Stomach (tissue), 8 donors: ENCODE measurements at regions not wholly inside any gene's neighbourhood (a gene's known extent, or its start where the extent isn't known, plus 50 kb on each side); places are given as distances from the start of the nearest gene placed in this dataset.

Source experiments
- DNase-seq, 2 donors: peaks; one replicate each; pipeline versions ENCODE4 v3.0.0 to v3.0.0-alpha.2; 2013 to 2019
- H3K27ac ChIP-seq, 5 donors: fragments of 200-600 bp in 4 of 5; sonication (generic) in 4 of 5; one replicate each; pipeline ENCODE4 v1.5.1; 2013 to 2019; ENCODE audit warnings: mild to moderate bottlenecking in 1 of 5, moderate library complexity in 1 of 5
- H3K27me3 ChIP-seq, 3 donors: fragments of 200-600 bp; sonication (generic); one replicate each; pipeline ENCODE4 v1.5.1; 2017 to 2019; ENCODE audit warnings: mixed run types in 1 of 3
- H3K36me3 ChIP-seq, 4 donors: fragments of 200-600 bp; sonication (generic); 1 replicate in 3 of 4; 2 replicates in 1 of 4; pipeline ENCODE4 v1.5.1; 2016 to 2019
- H3K4me1 ChIP-seq, 4 donors: fragments of 200-600 bp; sonication (generic); one replicate each; pipeline ENCODE4 v1.5.1; 2016 to 2019
- H3K4me3 ChIP-seq, 4 donors: fragments of 200-600 bp; sonication (generic) in 3 of 4; one replicate each; pipeline ENCODE4 v1.5.1; 2016 to 2019; ENCODE audit warnings: mild to moderate bottlenecking in 1 of 4
- H3K9me3 ChIP-seq, 4 donors: fragments of 200-600 bp; sonication (generic); one replicate each; pipeline ENCODE4 v1.5.1; 2016 to 2019
- EP300 ChIP-seq: sonication (generic); formaldehyde crosslinking; IDR thresholded peaks from one replicate; pipeline ENCODE4 v1.6.1; 2017; ENCODE audit warnings: antibody characterized with exemption
- POLR2A ChIP-seq, 4 donors: fragments of 450-650 bp; IDR thresholded peaks; one replicate each; pipeline ENCODE4 v1.6.1; 2016; ENCODE audit warnings: antibody characterized with exemption in 4 of 4, control low read depth in 2 of 4, mild to moderate bottlenecking in 1 of 4, moderate library complexity in 1 of 4
- POLR2AphosphoS5 ChIP-seq, 3 donors: sonication (generic); formaldehyde crosslinking; IDR thresholded peaks; one replicate each; pipeline ENCODE4 v1.6.1; 2016; ENCODE audit warnings: antibody characterized with exemption in 3 of 3
- WGBS, 5 donors: extraction: QIAGEN DNeasy Blood & Tissue Kit in 3 of 5; methylation state at CpG; one replicate each; pipeline versions ENCODE4 v1.1.5 to v1.1.7; 2013 to 2018; 5-methylcytosine and 5-hydroxymethylcytosine counted together
- intact Hi-C: fragments of 100-400 bp; cut with DNase I; formaldehyde crosslinking; loops from one replicate; pipeline ENCODE4 v1.15.1; 2023; ENCODE audit warnings: low total_unique reads
- TF ChIP-seq, protein P1 (sequence below), 7 experiments: fragments of 450-650 bp in 4 of 7; fragments of 200-600 bp in 3 of 7; sonication (generic) in 3 of 7; IDR thresholded peaks; one replicate each; pipeline ENCODE4 v1.5.1; 2016 to 2019; ENCODE audit warnings: antibody characterized with exemption in 7 of 7, control low read depth in 2 of 7, mild to moderate bottlenecking in 1 of 7
- donor health status: healthy with polysubstance abuse.
- donor health status: Bipolar disorder and iron deficiency.
- donor health status: healthy.

- intact Hi-C loops: no loop called here
- Histone ChIP-seq H3K4me1 (no peaks in the 10 kb centered on the region), H3K27me3 (no peaks in the 10 kb centered on the region), H3K9me3 (no peaks in the 10 kb centered on the region), H3K36me3 (no peaks in the 10 kb centered on the region), H3K27ac (no peak overlapping the region), H3K4me3 (no peak overlapping the region)
- no peak for TF ChIP-seq POLR2A (IDR thresholded peaks at IDR 0.05)
- TF ChIP-seq POLR2AphosphoS5 (IDR thresholded peaks at IDR 0.05): no peak
- TF ChIP-seq EP300: no peak
- TF ChIP-seq, protein P1, sequence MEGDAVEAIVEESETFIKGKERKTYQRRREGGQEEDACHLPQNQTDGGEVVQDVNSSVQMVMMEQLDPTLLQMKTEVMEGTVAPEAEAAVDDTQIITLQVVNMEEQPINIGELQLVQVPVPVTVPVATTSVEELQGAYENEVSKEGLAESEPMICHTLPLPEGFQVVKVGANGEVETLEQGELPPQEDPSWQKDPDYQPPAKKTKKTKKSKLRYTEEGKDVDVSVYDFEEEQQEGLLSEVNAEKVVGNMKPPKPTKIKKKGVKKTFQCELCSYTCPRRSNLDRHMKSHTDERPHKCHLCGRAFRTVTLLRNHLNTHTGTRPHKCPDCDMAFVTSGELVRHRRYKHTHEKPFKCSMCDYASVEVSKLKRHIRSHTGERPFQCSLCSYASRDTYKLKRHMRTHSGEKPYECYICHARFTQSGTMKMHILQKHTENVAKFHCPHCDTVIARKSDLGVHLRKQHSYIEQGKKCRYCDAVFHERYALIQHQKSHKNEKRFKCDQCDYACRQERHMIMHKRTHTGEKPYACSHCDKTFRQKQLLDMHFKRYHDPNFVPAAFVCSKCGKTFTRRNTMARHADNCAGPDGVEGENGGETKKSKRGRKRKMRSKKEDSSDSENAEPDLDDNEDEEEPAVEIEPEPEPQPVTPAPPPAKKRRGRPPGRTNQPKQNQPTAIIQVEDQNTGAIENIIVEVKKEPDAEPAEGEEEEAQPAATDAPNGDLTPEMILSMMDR (IDR thresholded peaks at IDR 0.05): no peak
- 79 to 91% (median 86%) methylated on average over 4 of the region's 4 CpGs for WGBS, 5 donors
- DNase-seq: no peak
Measured at GRCh38 chr2:123640685-123641335, 384.3 kb upstream of the CNTNAP5 start.

DNA sequence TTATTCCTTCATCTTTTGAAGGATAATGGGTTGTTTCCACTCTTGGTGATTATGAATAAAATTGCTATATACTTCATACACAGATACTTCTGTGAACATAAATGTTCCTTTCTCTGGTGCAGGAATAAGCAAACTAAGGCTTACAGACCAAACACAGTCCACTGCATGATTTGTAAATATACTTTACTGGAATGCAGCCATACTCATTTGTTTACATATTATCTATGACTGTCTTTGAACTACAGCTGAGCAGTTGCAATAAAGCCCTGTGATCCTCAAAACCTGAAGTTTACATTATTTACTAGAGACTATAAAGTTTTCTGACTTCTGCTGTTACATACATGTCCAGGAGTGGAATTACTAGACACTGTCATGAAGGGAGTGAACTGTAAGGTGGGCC lies 381.0 kb upstream of the CNTNAP5 start:
- H3K4me3 ChIP-seq: no peak overlapping the region
- no peaks in the 10 kb centered on the region for H3K9me3 ChIP-seq
- H3K27me3 ChIP-seq: no peaks in the 10 kb centered on the region
- DNase-seq: no peak
- intact Hi-C loops: no loop called here
- TF ChIP-seq POLR2A (IDR thresholded peaks at IDR 0.05): no peak
- no peak for TF ChIP-seq POLR2AphosphoS5 (IDR thresholded peaks at IDR 0.05)
- no peaks in the 10 kb centered on the region for H3K36me3 ChIP-seq
- H3K4me1 ChIP-seq: no peaks in the 10 kb centered on the region
- H3K27ac ChIP-seq: no peak overlapping the region

DNA sequence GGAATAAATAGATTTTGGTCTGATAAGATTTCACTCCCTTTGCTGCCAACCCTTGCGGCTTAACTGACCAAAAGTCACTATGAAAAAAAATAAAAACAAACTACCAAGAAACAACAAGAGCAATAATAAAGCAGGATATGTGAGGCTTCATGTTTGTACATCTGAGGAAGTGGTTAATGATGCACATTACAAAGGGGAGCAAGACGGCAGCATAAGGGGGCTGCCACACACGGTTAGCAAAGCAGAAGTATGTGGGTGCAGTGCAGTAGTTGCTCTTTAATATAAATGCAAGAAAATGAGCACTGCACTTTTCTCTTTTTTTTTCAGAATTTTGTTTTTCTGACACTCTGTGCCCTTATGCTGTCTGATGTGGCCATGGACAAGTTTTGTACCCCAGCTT lies 377.1 kb upstream of the CNTNAP5 start:
- Histone ChIP-seq H3K36me3 (no peaks in the 10 kb centered on the region), H3K4me1 (no peaks in the 10 kb centered on the region), H3K27ac (no peak overlapping the region), H3K4me3 (no peak overlapping the region), H3K27me3 (no peaks in the 10 kb centered on the region), H3K9me3 (no peaks in the 10 kb centered on the region)
- TF ChIP-seq EP300 (no peak), POLR2A (IDR thresholded peaks at IDR 0.05) (no peak), POLR2AphosphoS5 (IDR thresholded peaks at IDR 0.05) (no peak)
- TF ChIP-seq, protein P1 (IDR thresholded peaks at IDR 0.05): no peak
- intact Hi-C loops: no loop called here
- no peak for DNase-seq
- 60 to 76% (median 68%) methylated on average over 3 of the region's 3 CpGs for WGBS, 5 donors

GRCh38 chr2:123648956-123649355 lies 376.1 kb upstream of the CNTNAP5 start:
- no peaks in the 10 kb centered on the region for H3K36me3 ChIP-seq
- WGBS, 5 donors: 45 to 67% (median 53%) methylated on average over 2 of the region's 2 CpGs

GRCh38 chr2:123651151-123651550 lies 373.9 kb upstream of the CNTNAP5 start:
- Histone ChIP-seq H3K27me3 (no peaks in the 10 kb centered on the region), H3K4me1 (no peaks in the 10 kb centered on the region), H3K27ac (no peak overlapping the region), H3K36me3 (no peaks in the 10 kb centered on the region), H3K4me3 (no peak overlapping the region), H3K9me3 (no peaks in the 10 kb centered on the region)
- TF ChIP-seq, protein P1 (IDR thresholded peaks at IDR 0.05): no peak
- TF ChIP-seq POLR2A (IDR thresholded peaks at IDR 0.05): no peak
- WGBS, 5 donors: 72 to 84% (median 78%) methylated on average over 5 of the region's 5 CpGs
- DNase-seq: no peak
- intact Hi-C loops: no loop called here

More at GRCh38 chr2:123648956-123649355, 376.1 kb upstream of the CNTNAP5 start:
- H3K9me3 ChIP-seq: no peaks in the 10 kb centered on the region
- no peak for TF ChIP-seq EP300
- TF ChIP-seq POLR2A (IDR thresholded peaks at IDR 0.05): no peak
- no peak for TF ChIP-seq POLR2AphosphoS5 (IDR thresholded peaks at IDR 0.05)
- TF ChIP-seq, protein P1 (IDR thresholded peaks at IDR 0.05): no peak
- DNase-seq: no peak
- intact Hi-C loops: no loop called here
- H3K4me1 ChIP-seq: no peaks in the 10 kb centered on the region
- no peak overlapping the region for H3K4me3 ChIP-seq
- no peak overlapping the region for H3K27ac ChIP-seq
- H3K27me3 ChIP-seq: no peaks in the 10 kb centered on the region
